ENCODE measurements at regions not wholly inside any gene's neighbourhood (a gene's known extent, or its start where the extent isn't known, plus 50 kb on each side); places are given as distances from the start of the nearest gene placed in this dataset.

GRCh38 chr14:45491914-45492313, 238.9 kb upstream of the MIS18BP1 start (continued):
- no peak for TF ChIP-seq ZNF462 (CRISPR knock-in tag; IDR thresholded peaks at IDR 0.05)

- Histone ChIP-seq H3F3A (replicated peaks; ENCODE audit: low read depth) (no peaks in the 10 kb centered on the region), H2AFZ (no peak overlapping the region), H3K4me2 (no peak overlapping the region), H3K79me2 (replicated peaks; ENCODE audit: insufficient read depth) (no peaks in the 10 kb centered on the region), H3K27me3 (ENCODE audit: insufficient read depth) (no peaks in the 10 kb centered on the region), H3K9me2 (ENCODE audit: insufficient read depth) (peaks cover 5% of the 10 kb centered on the region; the same call in 1 of the 2 replicates), H3K4me3 (no peak overlapping the region), H3K27ac (ENCODE audit: low read depth) (no peak overlapping the region), H4K20me1 (replicated peaks; ENCODE audit: insufficient read depth) (no peaks in the 10 kb centered on the region), H3K36me3 (ENCODE audit: insufficient read depth) (no peaks in the 10 kb centered on the region; the same call in 1 of the 2 replicates), H3K4me1 (ENCODE audit: insufficient read depth) (no peaks in the 10 kb centered on the region)
- H3K9me3 Mint-ChIP-seq, result peaks cover 52% of the 10 kb centered on the region
- TF ChIP-seq EZH2 (IDR thresholded peaks at IDR 0.05; ENCODE audit: low read depth, unreplicated experiment) (no peak), ZNF114 (CRISPR knock-in tag; IDR thresholded peaks at IDR 0.05) (no peak), JUNB (IDR thresholded peaks at IDR 0.05; ENCODE audit: unreplicated experiment) (no peak), CTCF (conservative IDR thresholded peaks at IDR 0.05; ENCODE audit: low read depth in 2 of 2) (no peak), STAT1 (IDR thresholded peaks at IDR 0.05; ENCODE audit: unreplicated experiment) (no peak), EZH2phosphoT487 (IDR thresholded peaks at IDR 0.05; ENCODE audit: unreplicated experiment) (no peak), NANOG (IDR thresholded peaks at IDR 0.05; ENCODE audit: borderline replicate concordance) (no peak), ZNF331 (CRISPR knock-in tag; IDR thresholded peaks at IDR 0.05; ENCODE audit: low read depth) (no peak)
- H3K36me3 Mint-ChIP-seq (ENCODE audit: low read depth), result peaks cover 31% of the 10 kb centered on the region
- ATAC-seq, result no peak
- no peak overlapping the region for H3K4me3 Mint-ChIP-seq
- DNase-seq (ENCODE audit: low spot score), result no peak
- H3K27ac Mint-ChIP-seq, result no peak overlapping the region
- peaks cover 6% of the 10 kb centered on the region for H3K27me3 Mint-ChIP-seq (ENCODE audit: insufficient read depth, low read depth, poor library complexity)
- H3K4me1 Mint-ChIP-seq, result no peaks in the 10 kb centered on the region
These were observed 233.6 kb upstream of the MIS18BP1 start for GRCh38 chr14:45486599-45486998.

Data from GM23338 (cell line).